ENCODE measurements at regions not wholly inside any gene's neighbourhood (a gene's known extent, or its start where the extent isn't known, plus 50 kb on each side); places are given as distances from the start of the nearest gene placed in this dataset.

GRCh38 chr15:26020871-26021270, 157.7 kb upstream of the ATP10A start:
- TF ChIP-seq, protein P1, sequence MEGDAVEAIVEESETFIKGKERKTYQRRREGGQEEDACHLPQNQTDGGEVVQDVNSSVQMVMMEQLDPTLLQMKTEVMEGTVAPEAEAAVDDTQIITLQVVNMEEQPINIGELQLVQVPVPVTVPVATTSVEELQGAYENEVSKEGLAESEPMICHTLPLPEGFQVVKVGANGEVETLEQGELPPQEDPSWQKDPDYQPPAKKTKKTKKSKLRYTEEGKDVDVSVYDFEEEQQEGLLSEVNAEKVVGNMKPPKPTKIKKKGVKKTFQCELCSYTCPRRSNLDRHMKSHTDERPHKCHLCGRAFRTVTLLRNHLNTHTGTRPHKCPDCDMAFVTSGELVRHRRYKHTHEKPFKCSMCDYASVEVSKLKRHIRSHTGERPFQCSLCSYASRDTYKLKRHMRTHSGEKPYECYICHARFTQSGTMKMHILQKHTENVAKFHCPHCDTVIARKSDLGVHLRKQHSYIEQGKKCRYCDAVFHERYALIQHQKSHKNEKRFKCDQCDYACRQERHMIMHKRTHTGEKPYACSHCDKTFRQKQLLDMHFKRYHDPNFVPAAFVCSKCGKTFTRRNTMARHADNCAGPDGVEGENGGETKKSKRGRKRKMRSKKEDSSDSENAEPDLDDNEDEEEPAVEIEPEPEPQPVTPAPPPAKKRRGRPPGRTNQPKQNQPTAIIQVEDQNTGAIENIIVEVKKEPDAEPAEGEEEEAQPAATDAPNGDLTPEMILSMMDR (IDR thresholded peaks at IDR 0.05; ENCODE audit: low read depth, low read length) = no peak
- TF ChIP-seq EZH2phosphoT487 (IDR thresholded peaks at IDR 0.05; ENCODE audit: low read depth) = no peak

All from OCI-LY3 (cell line).